Right atrium auricular region (tissue), 2 donors: ENCODE measurements at regions not wholly inside any gene's neighbourhood (a gene's known extent, or its start where the extent isn't known, plus 50 kb on each side); places are given as distances from the start of the nearest gene placed in this dataset.

Experiments used
- DNase-seq: peaks from one replicate; pipeline ENCODE4 v3.0.0-alpha.2; 2019; ENCODE audit warnings: low spot score
- H3K27ac ChIP-seq, 2 donors: fragments of 200-600 bp; sonication (generic); 1 replicate in 1 of 2; 2 replicates in 1 of 2; pipeline ENCODE4 v1.5.1; 2016 to 2019
- H3K27me3 ChIP-seq, 2 donors: fragments of 200-600 bp; sonication (generic); one replicate each; pipeline versions ENCODE4 v1.5.1 to v1.6.0; 2017 to 2019
- H3K36me3 ChIP-seq: fragments of 200-600 bp; sonication (generic); one replicate; pipeline ENCODE4 v1.5.1; 2016
- H3K4me1 ChIP-seq, 2 donors: fragments of 200-600 bp; sonication (generic); one replicate each; pipeline versions ENCODE4 v1.5.1 to v1.6.0; 2017 to 2019
- H3K4me3 ChIP-seq, 2 donors: fragments of 200-600 bp; sonication (generic); 1 replicate in 1 of 2; 2 replicates in 1 of 2; pipeline ENCODE4 v1.5.1; 2017 to 2019; ENCODE audit warnings: mild to moderate bottlenecking in 1 of 2, moderate library complexity in 1 of 2
- H3K9me3 ChIP-seq, 2 donors: fragments of 200-600 bp; sonication (generic); one replicate each; pipeline ENCODE4 v1.5.1; 2019
- CTCF ChIP-seq, 2 donors: fragments of 200-600 bp; sonication (generic); IDR thresholded peaks; one replicate each; pipeline ENCODE4 v1.5.1; 2019; ENCODE audit warnings: antibody characterized with exemption in 2 of 2

GRCh38 chr4:177975315-177975987 lies 533.2 kb upstream of the AGA start:
- Histone ChIP-seq H3K27ac (no peak overlapping the region), H3K9me3 (no peaks in the 10 kb centered on the region), H3K4me1 (no peaks in the 10 kb centered on the region), H3K36me3 (no peaks in the 10 kb centered on the region), H3K4me3 (no peak overlapping the region), H3K27me3 (no peaks in the 10 kb centered on the region)
- DNase-seq, result no peak
- no peak for TF ChIP-seq CTCF (IDR thresholded peaks at IDR 0.05)

GRCh38 chr4:177986236-177986635 lies 544.0 kb upstream of the AGA start:
- no peaks in the 10 kb centered on the region for H3K36me3 ChIP-seq
- H3K4me3 ChIP-seq, result no peak overlapping the region
- no peak for TF ChIP-seq CTCF (IDR thresholded peaks at IDR 0.05)
- H3K4me1 ChIP-seq, result no peaks in the 10 kb centered on the region
- H3K27me3 ChIP-seq, result no peaks in the 10 kb centered on the region
- no peak for DNase-seq
- H3K27ac ChIP-seq, result no peak overlapping the region
- H3K9me3 ChIP-seq, result no peaks in the 10 kb centered on the region

- Histone ChIP-seq H3K4me3 (no peak overlapping the region), H3K27ac (no peak overlapping the region), H3K4me1 (no peaks in the 10 kb centered on the region), H3K36me3 (no peaks in the 10 kb centered on the region), H3K27me3 (no peaks in the 10 kb centered on the region), H3K9me3 (no peaks in the 10 kb centered on the region)
- TF ChIP-seq CTCF (IDR thresholded peaks at IDR 0.05), result no peak
- no peak for DNase-seq
These were observed 545.7 kb upstream of the AGA start for GRCh38 chr4:177987896-177988295.

- H3K27ac ChIP-seq, result no peak overlapping the region
- no peak for TF ChIP-seq CTCF (IDR thresholded peaks at IDR 0.05)
- no peaks in the 10 kb centered on the region for H3K36me3 ChIP-seq
- no peak for DNase-seq
- H3K4me1 ChIP-seq, result no peaks in the 10 kb centered on the region
- H3K27me3 ChIP-seq, result no peaks in the 10 kb centered on the region
- H3K4me3 ChIP-seq, result no peak overlapping the region
- no peaks in the 10 kb centered on the region for H3K9me3 ChIP-seq
These were observed 547.4 kb upstream of the AGA start for GRCh38 chr4:177989503-177990201.

- no peak for DNase-seq
- Histone ChIP-seq H3K4me1 (no peaks in the 10 kb centered on the region), H3K9me3 (no peaks in the 10 kb centered on the region), H3K36me3 (no peaks in the 10 kb centered on the region), H3K27ac (no peak overlapping the region), H3K4me3 (no peak overlapping the region), H3K27me3 (no peaks in the 10 kb centered on the region)
- no peak for TF ChIP-seq CTCF (IDR thresholded peaks at IDR 0.05)
These were observed 560.9 kb upstream of the AGA start for GRCh38 chr4:178003098-178003657.
